ENCODE measurements at regions not wholly inside any gene's neighbourhood (a gene's known extent, or its start where the extent isn't known, plus 50 kb on each side); places are given as distances from the start of the nearest gene placed in this dataset.

DNA sequence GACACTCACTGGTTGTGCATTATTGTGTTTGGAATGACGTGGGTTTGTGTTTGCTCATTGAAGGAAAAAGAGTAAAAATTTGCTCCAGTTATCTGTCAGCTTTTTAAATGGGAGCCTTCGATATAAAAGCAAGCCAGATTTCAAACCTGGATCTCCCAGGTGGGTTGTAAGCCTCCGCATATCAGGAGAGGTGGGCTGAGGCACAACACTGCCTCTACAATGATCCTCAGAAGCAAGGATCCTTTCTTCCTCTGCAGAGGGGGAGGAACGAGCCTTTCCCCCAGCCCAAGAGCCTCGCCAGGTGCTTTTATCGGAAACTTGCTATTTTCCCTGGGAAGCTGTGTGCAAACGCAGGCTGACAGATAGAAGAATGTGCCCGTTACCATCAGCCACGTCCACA is 331.0 kb upstream of the MGMT start:
- no peak overlapping the region for H3K27ac ChIP-seq
- no peaks in the 10 kb centered on the region for H3K36me3 ChIP-seq
- peaks cover 6% of the 10 kb centered on the region for H3K27me3 ChIP-seq
- no peaks in the 10 kb centered on the region for H3K4me1 ChIP-seq (ENCODE audit: control insufficient read depth in 1 of 2, insufficient read depth in 1 of 2, low read depth in 1 of 2, low read length in 1 of 2)
- H3K9me3 ChIP-seq: no peaks in the 10 kb centered on the region
- H3K4me3 ChIP-seq (ENCODE audit: low read depth in 1 of 2, low read length in 1 of 2): no peak overlapping the region
- TF ChIP-seq, protein P1, sequence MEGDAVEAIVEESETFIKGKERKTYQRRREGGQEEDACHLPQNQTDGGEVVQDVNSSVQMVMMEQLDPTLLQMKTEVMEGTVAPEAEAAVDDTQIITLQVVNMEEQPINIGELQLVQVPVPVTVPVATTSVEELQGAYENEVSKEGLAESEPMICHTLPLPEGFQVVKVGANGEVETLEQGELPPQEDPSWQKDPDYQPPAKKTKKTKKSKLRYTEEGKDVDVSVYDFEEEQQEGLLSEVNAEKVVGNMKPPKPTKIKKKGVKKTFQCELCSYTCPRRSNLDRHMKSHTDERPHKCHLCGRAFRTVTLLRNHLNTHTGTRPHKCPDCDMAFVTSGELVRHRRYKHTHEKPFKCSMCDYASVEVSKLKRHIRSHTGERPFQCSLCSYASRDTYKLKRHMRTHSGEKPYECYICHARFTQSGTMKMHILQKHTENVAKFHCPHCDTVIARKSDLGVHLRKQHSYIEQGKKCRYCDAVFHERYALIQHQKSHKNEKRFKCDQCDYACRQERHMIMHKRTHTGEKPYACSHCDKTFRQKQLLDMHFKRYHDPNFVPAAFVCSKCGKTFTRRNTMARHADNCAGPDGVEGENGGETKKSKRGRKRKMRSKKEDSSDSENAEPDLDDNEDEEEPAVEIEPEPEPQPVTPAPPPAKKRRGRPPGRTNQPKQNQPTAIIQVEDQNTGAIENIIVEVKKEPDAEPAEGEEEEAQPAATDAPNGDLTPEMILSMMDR (IDR thresholded peaks at IDR 0.05): no peak

DNA sequence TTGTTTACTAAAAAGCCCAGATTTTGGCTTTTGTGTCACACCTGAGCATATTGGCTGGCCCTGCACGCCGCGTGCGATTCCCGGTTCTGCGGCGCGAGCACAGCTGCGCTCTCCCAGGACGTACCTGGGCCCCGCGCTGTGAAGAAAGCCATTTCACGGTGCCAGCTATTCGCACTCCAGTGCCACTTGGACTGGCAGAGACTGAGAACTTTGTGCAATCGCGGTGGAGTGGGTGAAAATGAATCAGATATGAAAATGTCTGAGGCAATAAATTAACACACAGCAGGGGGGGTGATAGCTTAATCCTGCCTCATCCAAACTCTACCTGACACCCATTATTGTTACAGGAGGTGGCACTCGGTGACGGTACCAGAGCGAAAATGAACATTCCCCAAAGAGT is 330.1 kb upstream of the MGMT start:
- Histone ChIP-seq H3K36me3 (no peaks in the 10 kb centered on the region), H3K27me3 (peaks cover 15% of the 10 kb centered on the region)

DNA sequence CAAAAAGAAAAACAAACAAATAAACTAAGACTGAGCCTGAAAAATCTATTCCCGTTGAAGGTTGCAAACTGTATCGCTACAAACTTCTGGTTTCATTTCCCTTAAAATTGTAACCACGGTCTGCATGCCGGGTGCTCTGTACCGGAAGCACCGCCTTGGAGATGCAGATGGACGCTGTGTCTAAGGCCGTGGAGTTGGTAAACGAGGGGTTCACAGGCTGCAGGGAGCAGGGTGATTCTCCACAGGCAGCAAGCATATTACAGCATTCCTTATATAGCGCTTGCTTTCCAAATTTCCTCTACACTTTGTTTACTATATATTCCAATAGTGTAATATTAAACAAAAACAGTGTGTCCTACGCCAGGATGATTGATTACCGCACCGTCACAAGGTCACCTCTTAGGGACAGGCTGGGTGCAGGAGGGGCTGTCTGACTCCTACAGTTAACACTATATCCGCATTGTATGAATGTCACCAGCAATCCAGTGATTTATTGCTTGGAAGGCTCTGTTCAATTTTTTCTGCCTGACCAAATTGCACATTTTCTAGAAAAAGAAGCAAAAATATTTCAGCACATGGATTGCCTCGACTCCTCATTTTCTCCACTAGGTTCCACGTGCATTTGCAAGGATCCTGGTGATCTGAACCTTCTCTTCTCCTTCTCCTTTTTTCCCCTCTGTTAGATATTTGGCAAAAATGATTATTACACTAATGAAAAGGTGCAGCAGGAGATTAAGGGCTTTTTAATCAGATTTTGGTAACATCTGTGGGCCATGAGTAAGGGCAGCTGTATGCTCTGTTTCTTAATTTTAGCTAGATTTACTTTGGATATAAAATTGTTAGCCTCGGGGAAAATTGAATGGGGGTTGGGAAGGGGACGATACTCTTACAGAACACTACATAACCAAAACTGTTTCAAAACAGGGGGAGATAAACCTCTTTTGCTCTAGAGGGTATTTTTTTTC is 325.8 kb upstream of the MGMT start:
- H3K36me3 ChIP-seq: no peaks in the 10 kb centered on the region
- no peak overlapping the region for H3K4me3 ChIP-seq (ENCODE audit: low read depth in 1 of 2, low read length in 1 of 2)
- H3K27me3 ChIP-seq: peaks cover 18% of the 10 kb centered on the region
- H3K4me1 ChIP-seq (ENCODE audit: control insufficient read depth in 1 of 2, insufficient read depth in 1 of 2, low read depth in 1 of 2, low read length in 1 of 2): no peaks in the 10 kb centered on the region
- no peaks in the 10 kb centered on the region for H3K9me3 ChIP-seq
- TF ChIP-seq, protein P1 (IDR thresholded peaks at IDR 0.05): no peak
- H3K27ac ChIP-seq: no peak overlapping the region

More for the DNA sequence above, 330.1 kb upstream of the MGMT start:
- H3K4me3 ChIP-seq (ENCODE audit: low read depth in 1 of 2, low read length in 1 of 2): no peak overlapping the region
- H3K9me3 ChIP-seq: no peaks in the 10 kb centered on the region
- no peaks in the 10 kb centered on the region for H3K4me1 ChIP-seq (ENCODE audit: control insufficient read depth in 1 of 2, insufficient read depth in 1 of 2, low read depth in 1 of 2, low read length in 1 of 2)
- TF ChIP-seq, protein P1 (IDR thresholded peaks at IDR 0.05): no peak
- no peak overlapping the region for H3K27ac ChIP-seq

DNA sequence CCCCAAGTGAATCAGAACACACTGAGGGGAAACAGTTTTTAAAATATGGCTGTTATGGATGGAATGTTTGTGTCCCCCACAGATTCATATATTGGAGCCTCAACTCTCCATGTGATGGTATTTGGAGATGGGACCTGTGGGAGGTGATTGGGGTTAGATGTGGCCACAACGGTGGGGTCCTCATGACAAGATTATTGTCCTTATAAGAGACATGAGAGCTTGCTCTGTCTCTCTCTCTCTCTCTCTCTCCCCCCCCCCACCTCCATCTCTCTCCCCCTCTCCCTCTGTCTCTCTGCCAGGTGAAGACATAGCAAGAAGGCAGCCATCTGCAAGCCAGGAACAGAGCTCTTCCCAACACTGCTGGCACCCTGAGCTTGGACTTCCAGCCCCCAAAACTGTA is 315.8 kb upstream of the MGMT start:
- Histone ChIP-seq H3K27me3 (no peaks in the 10 kb centered on the region), H3K9me3 (no peaks in the 10 kb centered on the region), H3K4me1 (ENCODE audit: control insufficient read depth in 1 of 2, insufficient read depth in 1 of 2, low read depth in 1 of 2, low read length in 1 of 2) (no peaks in the 10 kb centered on the region), H3K27ac (no peak overlapping the region), H3K36me3 (no peaks in the 10 kb centered on the region), H3K4me3 (ENCODE audit: low read depth in 1 of 2, low read length in 1 of 2) (no peak overlapping the region)
- TF ChIP-seq, protein P1 (IDR thresholded peaks at IDR 0.05): no peak

DNA sequence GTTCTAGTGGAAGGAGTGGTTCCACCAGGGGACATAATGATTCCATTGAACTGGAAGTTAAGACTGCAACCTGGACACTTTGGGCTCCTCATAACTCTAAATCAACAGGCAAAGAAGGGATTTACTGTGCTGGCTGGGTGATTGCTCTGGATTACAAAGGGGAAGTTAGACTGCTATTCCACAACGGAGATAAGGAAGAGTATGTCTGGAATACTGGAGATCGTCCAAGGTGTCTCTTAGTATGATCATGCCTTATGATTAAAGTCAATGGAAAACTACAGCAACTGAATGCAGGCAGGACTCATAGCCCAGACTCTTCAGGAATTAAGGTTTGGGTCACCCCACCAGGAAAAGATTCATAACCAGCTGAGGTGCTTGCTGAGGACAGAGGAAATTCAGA is 310.6 kb upstream of the MGMT start:
- Histone ChIP-seq H3K27me3 (no peaks in the 10 kb centered on the region), H3K4me1 (ENCODE audit: control insufficient read depth in 1 of 2, insufficient read depth in 1 of 2, low read depth in 1 of 2, low read length in 1 of 2) (no peaks in the 10 kb centered on the region), H3K27ac (no peak overlapping the region), H3K36me3 (no peaks in the 10 kb centered on the region), H3K9me3 (no peaks in the 10 kb centered on the region), H3K4me3 (ENCODE audit: low read depth in 1 of 2, low read length in 1 of 2) (no peak overlapping the region)
- TF ChIP-seq, protein P1 (IDR thresholded peaks at IDR 0.05): no peak
